ENCODE measurements at regions not wholly inside any gene's neighbourhood (a gene's known extent, or its start where the extent isn't known, plus 50 kb on each side); places are given as distances from the start of the nearest gene placed in this dataset.

DNA sequence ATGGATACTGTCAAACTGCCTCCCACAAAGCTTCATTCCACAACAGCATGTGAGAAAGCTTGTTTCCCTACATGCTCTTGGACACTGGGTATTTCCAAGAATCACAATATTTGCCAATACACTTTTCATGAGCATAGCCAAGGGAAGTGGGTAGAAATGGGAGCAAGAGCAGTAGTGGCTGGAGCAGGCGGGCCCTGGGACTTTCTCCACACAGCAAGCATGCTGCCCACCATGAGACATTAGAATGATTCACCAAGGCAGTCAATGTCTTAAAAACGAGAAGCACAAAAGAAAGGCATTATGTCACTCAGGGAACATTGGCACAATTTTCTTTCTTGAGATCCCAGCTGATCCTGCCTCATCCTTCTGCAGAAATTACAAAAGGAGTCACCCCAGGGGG lies 371.6 kb upstream of the RUNX1 start:
- DNase-seq (ENCODE audit: extremely low read depth in 1 of 2, low read depth in 1 of 2), result no peak

DNA sequence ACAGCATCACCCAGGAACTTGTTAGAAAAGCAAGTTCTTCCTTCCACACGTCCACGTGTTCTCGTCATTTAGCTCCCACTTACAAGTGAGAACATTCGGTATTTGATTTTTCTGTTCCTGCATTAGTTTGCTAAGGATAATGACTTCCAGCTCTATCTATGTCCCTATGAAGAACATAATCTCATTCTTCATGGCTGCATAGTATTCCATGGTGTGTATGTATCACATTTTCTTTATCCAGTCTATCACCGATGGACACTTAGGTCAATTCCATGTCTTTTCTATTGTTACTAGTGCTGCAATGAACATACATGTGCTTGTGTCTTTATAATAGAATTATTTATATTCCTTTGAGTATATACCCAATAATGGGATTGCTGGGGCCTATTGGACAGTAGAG lies 368.7 kb upstream of the RUNX1 start:
- DNase-seq (ENCODE audit: extremely low read depth in 1 of 2, low read depth in 1 of 2), result no peak

DNA sequence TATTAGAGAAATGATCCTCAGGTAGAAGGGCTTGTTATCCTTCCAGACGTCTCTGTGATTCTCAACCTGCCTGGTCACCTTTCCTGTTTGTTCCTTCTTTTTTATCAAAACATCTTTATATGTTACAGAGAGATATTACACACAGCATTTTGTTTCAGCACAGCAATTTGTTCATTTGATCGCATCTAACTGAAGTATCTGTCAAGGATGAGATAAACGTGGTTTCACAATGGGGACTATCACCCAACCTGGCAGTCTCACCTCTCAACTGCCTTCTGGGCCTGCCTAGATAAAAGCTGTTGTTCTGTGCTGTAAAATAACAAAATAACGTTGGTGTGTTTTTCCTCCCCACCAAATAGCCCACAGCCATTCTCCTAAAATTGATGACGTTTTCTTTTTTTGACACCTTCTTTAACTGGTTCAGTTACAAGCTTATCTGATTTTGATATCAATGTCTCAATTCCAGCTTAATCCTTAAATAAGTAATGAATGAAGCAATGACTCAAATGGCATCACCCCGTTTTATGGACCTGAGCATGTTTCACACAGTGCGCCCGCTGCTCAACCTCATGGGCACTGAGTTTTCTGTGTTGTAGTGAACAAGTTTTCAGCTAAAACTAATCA lies 367.9 kb upstream of the RUNX1 start:
- DNase-seq (ENCODE audit: extremely low read depth in 1 of 2, low read depth in 1 of 2), result no peak

DNA sequence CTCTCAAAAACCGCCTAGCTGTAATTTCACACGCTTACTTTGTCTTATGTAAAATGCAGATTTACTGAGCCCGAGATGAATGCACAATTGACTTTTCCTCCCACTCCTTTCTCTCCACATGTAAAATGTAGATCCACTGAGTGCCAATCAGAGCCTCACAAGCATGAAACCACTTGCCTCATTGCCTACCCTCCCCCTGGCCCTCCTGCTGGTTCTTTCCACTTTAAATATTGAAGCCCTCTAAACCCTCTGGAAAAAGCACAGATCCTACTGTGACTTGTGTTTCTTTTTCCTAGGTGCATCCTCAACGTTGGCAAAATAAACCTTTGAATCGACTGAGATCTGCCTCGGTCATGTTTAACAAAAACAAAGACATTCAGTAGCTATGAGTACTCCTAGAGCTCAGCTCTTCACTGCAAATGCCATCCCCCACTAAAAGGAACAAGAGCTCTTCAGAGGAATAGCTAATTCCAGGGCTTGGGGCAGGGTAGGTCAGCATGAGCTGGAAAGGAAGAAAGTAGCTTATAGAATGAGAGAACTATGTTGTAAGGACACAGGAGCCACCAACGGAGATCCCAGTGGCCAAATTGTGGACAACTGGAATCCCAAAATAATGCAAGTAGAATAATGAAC lies 365.5 kb upstream of the RUNX1 start:
- no peak for DNase-seq (ENCODE audit: extremely low read depth in 1 of 2, low read depth in 1 of 2)

DNA sequence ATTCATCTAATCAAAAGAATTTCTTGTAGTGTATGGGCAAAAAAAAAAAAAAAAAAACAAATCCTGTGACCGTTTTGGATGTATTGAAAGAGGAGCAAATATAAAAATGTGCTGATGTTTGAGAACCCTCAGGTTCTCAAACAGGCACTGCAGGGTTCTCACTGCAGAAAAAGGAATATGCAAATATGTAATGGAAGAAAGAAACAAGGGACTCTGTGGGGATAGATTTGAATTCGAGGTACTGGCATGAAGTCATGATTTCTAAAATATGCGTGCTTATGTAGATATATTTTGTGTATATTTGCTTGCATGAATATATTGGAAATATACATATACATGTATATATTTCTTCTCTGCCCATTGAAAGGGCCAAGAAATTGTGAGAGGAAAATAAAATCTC lies 365.0 kb upstream of the RUNX1 start:
- DNase-seq (ENCODE audit: extremely low read depth in 1 of 2, low read depth in 1 of 2), result no peak

DNA sequence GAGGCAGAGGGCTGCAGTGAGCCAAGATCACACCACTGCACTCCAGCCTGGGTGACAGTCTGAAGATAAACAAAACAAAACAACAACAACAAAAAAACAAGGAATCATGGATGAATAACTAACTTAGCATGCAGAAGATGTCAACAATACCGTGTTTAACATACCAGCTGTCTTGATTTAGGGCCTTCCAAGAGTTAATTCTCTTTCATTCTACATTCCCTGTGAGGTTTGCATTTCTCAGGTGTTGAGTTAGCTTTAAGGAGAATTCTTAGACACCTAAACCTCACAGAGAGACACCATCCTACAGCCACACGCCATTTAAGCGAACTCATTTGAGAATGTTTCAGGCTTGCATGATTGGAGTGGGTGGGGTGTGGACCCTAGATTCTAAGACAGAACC lies 363.1 kb upstream of the RUNX1 start:
- DNase-seq (ENCODE audit: extremely low read depth in 1 of 2, low read depth in 1 of 2), result no peak

DNA sequence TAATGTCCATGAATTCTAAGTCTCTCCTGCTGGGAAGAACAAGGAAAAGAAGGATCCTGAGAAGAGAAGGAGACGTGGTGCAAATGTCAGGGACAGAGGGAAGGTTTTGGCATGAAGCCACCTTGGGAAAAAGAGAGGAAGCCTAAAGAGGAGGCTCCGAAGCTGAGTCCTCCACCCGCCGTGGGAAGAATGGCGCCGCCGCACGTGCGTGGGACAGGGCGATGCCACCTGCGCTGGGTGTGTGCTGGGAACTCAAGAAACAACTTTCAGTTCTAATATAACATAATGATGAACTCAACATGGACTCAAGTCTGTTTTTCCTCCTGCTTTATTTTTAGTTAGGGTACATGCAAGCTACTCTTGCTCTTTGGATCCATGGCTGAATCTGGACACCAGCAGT lies 362.3 kb upstream of the RUNX1 start:
- no peak for DNase-seq (ENCODE audit: extremely low read depth in 1 of 2, low read depth in 1 of 2)

DNA sequence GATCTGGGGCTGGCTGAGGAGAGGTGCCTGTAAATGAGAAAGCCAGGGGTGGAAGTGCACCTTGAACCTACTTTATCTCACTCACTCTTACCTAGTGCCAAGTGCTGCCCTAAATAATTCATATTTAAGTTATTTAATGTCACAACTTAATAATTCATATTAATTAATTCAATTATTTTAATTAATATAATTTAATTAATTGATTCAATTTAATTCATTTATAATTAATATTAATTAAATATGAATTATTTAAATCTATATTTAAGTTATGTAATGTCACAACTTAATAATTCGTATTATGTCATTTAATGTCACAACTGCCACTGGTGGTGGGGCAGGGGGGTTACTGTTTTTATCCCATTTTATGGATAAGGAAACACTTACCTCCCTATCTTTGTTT lies 361.6 kb upstream of the RUNX1 start:
- DNase-seq (ENCODE audit: extremely low read depth in 1 of 2, low read depth in 1 of 2), result no peak

DNA sequence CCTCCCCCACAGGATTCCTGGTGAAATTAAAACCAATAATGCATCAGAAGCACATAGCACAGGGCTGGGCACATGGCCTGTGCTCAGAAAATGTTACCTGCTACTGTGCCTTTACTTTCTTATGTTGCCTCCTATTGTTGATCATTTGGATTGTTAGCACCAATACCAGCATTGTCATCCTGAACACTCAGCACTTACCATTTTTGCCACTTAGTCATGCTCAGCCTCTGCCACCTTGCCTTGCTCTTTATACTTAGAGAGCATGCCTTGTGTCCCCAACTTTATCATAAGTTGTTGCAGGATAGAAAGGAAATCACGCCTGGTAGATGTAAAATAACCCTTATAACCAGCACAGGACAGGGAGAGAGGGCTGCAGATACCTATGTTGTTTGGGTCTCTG lies 361.0 kb upstream of the RUNX1 start:
- no peak for DNase-seq (ENCODE audit: extremely low read depth in 1 of 2, low read depth in 1 of 2)

DNA sequence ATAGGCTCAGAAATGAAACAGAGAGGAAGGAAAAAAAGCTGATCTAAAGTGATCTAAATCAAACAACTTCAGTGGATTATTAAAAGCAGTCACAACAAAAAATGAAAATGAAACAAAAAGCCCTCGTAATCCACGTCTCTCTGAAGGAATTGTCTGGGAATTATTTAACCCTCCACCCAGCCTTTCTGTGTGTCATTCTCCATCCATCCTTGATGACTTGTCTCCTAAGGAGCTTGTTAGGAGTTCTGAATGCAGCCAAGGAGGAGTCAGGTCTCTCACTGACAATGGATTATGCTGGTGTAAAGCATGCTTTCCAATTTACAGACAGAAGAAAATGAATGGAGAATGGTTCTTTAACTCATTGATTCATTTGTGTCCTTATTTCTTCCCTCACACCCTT lies 359.3 kb upstream of the RUNX1 start:
- DNase-seq (ENCODE audit: extremely low read depth in 1 of 2, low read depth in 1 of 2), result no peak

DNA sequence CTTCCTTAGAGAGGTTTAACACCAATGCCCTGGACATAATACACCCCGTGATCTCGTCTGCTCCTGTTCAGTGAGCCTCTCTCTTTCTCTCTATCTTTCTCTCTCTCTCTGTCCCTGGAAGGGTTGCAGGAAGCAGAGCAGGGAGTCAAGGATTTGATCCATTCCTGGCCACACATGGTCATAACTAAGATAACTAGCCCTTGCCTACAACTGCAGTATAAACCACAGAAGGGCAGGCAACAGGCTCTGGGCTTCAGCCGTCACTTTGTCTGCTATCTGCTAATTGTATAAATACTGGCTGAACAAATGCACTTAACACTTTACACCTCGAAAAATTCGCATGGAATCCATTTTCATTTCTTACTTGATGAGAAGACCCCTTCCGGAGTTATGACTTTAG lies 357.5 kb upstream of the RUNX1 start:
- DNase-seq (ENCODE audit: extremely low read depth in 1 of 2, low read depth in 1 of 2), result no peak

DNA sequence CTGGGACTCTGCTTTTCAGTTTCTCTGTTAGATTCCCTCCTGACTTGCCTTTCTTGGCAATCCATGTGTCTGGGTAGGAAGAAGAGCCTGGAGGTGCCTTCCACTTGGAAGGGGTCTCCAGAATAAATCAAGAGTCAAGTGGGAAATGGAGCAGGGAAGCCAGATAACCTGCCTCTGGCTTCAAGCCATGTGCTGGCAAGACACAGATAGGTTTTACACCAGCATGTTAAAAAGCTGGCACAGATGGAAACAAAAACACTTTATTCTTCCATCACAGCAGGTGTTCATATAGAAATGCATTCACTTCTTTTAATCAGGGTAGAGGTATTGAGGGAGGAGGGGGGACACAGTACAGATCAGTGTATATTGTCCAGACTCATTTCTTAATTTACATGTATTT lies 356.9 kb upstream of the RUNX1 start:
- no peak for DNase-seq (ENCODE audit: extremely low read depth in 1 of 2, low read depth in 1 of 2)

DNA sequence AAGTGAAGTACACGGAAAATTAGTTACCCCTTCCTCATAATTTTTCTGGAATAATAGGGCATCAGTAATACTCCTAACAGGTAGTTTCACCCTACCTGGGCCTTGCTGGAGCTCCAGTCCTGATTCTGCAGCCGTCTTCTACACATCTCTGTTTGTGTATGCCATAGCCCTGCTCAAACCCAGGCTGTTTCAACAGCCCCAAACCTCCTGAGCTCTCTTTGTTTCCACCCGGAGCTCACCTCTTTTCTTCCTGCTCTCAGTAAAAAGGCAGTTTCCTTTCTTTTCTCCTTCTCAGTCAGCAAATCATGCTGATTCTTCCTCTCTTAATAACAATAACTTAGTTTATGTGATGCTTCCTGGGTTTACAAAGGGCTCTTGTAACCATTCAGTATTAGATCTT lies 355.1 kb upstream of the RUNX1 start:
- DNase-seq (ENCODE audit: extremely low read depth in 1 of 2, low read depth in 1 of 2), result no peak

DNA sequence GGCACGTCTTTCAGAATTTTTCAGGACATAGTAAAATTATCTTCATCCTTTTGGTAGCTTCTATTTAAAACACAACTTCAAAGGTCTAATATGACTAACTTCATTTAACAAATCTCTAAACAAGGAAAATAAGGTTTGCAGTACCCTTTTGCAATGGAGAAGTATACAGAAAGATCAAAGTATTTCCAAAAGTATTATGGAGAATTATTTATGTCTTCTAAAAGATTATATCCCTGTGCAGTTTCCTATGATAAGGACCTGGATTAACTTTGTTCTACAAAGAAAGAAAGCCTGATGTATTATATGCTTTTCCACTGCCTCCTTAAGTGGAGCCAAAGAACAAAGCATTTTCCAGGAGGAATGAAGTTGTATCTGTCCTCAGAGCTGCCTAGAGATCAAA lies 353.0 kb upstream of the RUNX1 start:
- no peak for DNase-seq (ENCODE audit: extremely low read depth in 1 of 2, low read depth in 1 of 2)

DNA sequence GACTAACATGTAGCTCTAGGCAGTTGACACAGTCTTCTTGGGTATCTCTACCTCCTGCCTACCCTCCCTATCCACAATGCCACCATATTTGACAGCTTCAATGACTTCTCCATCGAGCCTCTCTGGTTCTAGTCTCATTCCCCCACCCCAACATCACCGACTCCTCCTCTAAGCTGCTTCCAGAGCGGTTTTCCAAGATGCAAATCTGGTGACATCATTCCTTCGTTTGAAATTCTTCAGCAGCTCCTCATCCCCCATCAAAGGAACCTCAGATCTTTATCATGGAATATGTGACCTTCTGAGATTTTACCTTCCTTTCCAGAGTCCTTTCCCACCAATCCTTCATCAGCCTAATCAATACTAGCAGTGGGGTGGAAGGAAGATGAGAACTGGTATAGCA lies 352.4 kb upstream of the RUNX1 start:
- DNase-seq (ENCODE audit: extremely low read depth in 1 of 2, low read depth in 1 of 2), result no peak

DNA sequence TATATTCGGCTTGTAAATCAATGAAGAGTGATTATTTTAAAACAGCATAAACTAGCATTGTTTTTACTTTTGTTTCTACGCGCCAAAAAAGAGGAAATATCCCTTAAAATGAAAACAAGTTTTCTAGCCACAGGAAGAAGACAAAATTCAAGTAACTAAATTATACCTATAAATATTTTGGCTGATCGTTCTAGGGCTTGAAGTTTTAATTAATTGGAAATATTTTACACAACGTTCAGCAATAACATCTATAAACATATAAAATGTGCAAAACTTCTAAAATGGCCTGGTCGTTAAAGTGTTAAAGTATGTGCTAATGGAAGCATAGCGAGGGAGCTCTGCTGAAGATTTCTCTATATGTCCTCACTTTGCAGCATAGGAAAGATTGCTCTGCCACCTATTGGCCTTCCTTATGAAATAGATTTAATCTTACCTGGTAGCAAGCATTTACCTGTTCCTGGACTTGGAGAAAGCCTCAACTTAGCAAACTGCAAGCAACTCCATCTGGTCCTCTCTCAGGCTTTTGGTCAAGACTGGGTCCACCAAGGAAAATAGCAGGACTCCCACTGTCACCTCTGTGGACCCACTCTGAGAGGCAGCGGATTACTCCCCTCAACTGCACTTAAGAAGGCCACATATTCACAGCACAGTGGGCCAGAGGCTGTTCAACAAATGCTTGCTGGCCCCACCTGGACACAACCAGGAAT lies 351.3 kb upstream of the RUNX1 start:
- DNase-seq (ENCODE audit: extremely low read depth in 1 of 2, low read depth in 1 of 2), result no peak

DNA sequence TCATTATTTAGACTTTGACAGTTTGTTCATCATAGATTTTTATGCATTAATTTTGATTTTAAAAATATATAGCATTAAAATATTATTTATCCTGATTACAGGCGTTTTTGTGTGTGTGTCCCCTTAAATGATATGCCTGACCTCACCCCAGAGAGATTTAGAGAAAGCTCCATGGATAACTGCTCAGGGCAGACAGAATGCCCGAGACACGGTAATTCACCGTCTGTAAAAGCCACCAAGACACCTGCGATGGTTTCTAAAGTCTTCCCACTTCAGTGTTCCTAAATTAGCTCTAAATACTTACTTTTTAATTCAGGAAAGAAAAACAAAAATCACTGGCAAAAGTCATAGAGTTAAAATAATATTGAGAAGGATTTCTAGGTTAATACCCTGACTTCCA lies 350.6 kb upstream of the RUNX1 start:
- DNase-seq (ENCODE audit: extremely low read depth in 1 of 2, low read depth in 1 of 2), result no peak

DNA sequence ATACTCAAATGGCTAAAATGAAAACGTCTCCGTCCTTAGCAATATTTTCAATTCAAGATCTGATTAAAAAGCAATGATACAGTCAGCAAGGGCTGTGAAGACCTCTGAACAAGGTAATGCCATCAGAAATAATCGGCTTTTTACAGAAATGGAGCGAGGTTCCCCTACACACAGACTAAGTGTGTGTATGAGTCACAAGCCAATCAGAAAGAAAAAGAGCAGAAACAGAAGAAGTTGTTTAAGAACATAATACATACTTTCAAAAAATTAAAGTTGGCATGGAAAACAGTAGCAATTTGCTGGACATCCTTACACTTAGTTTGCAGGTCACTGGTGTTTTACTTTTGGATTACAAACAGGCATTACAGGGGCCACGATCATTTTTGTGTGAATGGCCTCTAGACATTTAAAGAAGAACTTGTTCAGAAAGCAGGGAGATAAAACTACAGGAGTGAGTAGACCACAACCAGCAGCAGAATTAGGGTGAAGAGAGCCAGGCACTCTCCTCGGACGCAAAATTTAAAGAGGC lies 350.0 kb upstream of the RUNX1 start:
- no peak for DNase-seq (ENCODE audit: extremely low read depth in 1 of 2, low read depth in 1 of 2)

DNA sequence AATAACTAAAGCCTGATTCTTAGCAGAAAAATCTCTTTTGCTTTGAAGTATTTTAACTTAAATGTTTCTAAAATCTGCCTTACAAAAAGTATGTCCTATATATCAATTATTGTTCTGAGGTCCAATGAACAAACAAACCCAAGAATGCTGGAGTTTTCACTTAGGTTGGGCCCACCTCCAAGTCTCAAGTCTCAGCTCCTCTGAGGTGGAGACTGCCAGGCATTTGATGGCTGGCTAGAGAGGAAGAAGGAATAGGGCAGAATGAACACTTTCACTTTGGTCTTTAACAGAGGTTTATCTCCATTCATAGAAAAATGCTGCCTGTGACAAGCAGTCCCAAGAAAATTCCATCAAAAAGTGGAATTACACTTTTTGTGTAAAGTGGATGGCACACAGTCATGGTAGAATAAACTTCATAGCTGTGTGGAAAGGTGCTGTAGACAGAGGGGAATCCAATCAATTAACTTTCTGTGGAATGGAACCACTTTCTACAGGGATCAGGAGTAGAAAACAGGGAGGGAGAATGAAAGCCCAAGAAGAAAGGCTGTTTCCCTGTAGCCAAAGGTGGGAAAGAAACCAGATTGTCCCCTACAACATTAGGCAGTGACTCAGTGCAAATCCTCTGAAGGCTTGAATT lies 349.4 kb upstream of the RUNX1 start:
- no peak for DNase-seq (ENCODE audit: extremely low read depth in 1 of 2, low read depth in 1 of 2)

DNA sequence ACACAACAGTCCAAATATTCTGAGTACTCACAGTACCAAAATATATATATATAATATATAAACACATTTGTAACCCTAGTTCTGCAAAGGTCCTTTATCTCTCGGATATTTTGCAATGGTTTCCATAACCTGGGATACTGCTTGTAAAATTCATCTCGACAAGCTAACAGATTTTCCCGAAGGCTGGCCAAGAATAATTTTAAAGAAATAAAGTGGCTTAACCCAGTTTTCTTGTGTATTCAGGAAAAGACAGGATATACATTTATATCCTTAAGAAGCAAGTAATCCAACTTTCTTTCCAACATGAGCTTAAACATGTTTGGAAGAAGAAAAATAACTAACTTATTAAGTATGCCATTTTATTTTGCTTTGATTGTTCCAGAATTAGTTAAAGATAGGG lies 348.7 kb upstream of the RUNX1 start:
- DNase-seq (ENCODE audit: extremely low read depth in 1 of 2, low read depth in 1 of 2), result no peak

DNA sequence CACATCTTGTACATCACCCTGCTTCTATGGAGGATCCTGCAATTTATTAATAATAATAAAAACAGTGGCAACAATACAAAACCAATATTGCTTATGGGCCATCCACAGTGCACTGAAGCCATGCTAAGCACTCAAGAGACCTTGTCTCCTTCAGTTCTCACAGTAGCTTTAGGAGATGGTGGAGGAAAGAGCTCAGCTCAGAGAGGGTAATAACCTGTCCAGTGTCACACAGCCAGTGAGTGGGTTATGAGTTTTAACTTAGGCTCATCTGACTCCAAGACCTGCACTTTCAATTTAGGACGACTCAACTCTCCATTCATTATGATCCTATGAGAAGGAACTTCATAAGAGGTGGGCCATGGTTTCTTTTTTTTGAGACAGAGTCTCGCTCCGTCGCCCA lies 347.6 kb upstream of the RUNX1 start:
- no peak for DNase-seq (ENCODE audit: extremely low read depth in 1 of 2, low read depth in 1 of 2)

DNA sequence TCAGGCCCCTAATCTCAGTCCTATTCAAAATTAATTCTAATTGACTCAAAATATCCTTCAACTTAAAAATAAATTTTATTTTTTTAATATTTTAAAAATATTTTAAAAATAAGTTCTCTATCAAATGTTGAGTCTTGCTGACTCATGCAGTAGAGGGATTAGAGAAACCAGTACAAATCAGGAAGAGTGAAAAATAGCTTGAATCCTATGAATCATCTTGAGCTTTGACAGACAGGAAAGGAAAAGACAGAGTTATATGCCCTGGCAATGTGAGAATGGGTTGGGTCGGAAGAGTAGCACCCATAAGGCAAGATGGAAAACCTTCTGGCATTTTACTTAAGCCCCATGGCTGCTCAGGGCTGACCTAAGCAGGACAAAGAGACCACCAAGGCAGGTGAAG lies 346.6 kb upstream of the RUNX1 start:
- no peak for DNase-seq (ENCODE audit: extremely low read depth in 1 of 2, low read depth in 1 of 2)

All from stimulated activated CD8-positive, alpha-beta memory T cell treated with anti-CD3 and anti-CD28 coated beads, Interleukin-7, amount 100 ng/mL, for 48 hours (primary cell).